ENCODE measurements at regions not wholly inside any gene's neighbourhood (a gene's known extent, or its start where the extent isn't known, plus 50 kb on each side); places are given as distances from the start of the nearest gene placed in this dataset.

- Histone ChIP-seq H3K27me3 (replicated peaks in 1 of 4; ENCODE audit: control insufficient read depth in 3 of 4, extremely low read depth in 1 of 4, insufficient read depth in 3 of 4, low read length in 3 of 4) (no peaks in the 10 kb centered on the region), H2BK20ac (ENCODE audit: low read length) (no peak overlapping the region), H2BK15ac (ENCODE audit: low read length) (no peak overlapping the region), H3K9me3 (ENCODE audit: insufficient read depth in 2 of 2, low read depth in 1 of 2, low read length in 1 of 2) (no peaks in the 10 kb centered on the region), H4K91ac (replicated peaks; ENCODE audit: insufficient read length, low read length) (no peak overlapping the region), H3K18ac (ENCODE audit: extremely low read depth, low read length) (no peak overlapping the region), H4K8ac (ENCODE audit: extremely low read depth, insufficient read depth, low read length) (no peak overlapping the region), H3K14ac (ENCODE audit: insufficient read length) (no peak overlapping the region), H3K79me2 (ENCODE audit: control insufficient read depth in 1 of 2, insufficient read depth in 2 of 2, low read length in 2 of 2) (no peaks in the 10 kb centered on the region), H3K4ac (replicated peaks; ENCODE audit: insufficient read length, low read depth, low read length) (no peak overlapping the region), H4K5ac (ENCODE audit: insufficient read length, low read depth, low read length) (no peak overlapping the region), H2AFZ (ENCODE audit: low read length) (no peak overlapping the region), H3K79me1 (ENCODE audit: low read depth, low read length) (no peaks in the 10 kb centered on the region), H4K20me1 (replicated peaks in 1 of 2; ENCODE audit: control insufficient read depth in 1 of 2, insufficient read depth in 2 of 2, low read length in 2 of 2) (no peaks in the 10 kb centered on the region), H3K56ac (replicated peaks; ENCODE audit: insufficient read length, low read depth, low read length) (no peak overlapping the region), H3K36me3 (ENCODE audit: control insufficient read depth in 2 of 4, insufficient read depth in 4 of 4, low read length in 3 of 4) (no peaks in the 10 kb centered on the region), H3K4me2 (ENCODE audit: insufficient read depth in 1 of 2, low read depth in 2 of 2, low read length in 2 of 2) (no peak overlapping the region), H3K4me1 (replicated peaks in 1 of 4; ENCODE audit: control insufficient read depth in 3 of 4, insufficient read depth in 4 of 4, low read length in 3 of 4) (peaks cover 0 to 2% (median 0%) of the 10 kb centered on the region in 4 experiments; a peak in 1 of 7 replicates), H2BK120ac (replicated peaks; ENCODE audit: low read depth, low read length) (no peak overlapping the region), H3K9ac (replicated peaks in 1 of 4; ENCODE audit: extremely low read depth in 1 of 4, low read depth in 3 of 4, low read length in 3 of 4) (no peak overlapping the region), H2AK5ac (ENCODE audit: low read depth, low read length) (no peak overlapping the region), H3K23me2 (ENCODE audit: low read depth, low read length) (no peaks in the 10 kb centered on the region), H3K4me3 (ENCODE audit: extremely low read depth in 1 of 4, insufficient read depth in 2 of 4, low read depth in 3 of 4, low read length in 4 of 4) (no peak overlapping the region), H3K27ac (ENCODE audit: low read depth, low read length) (no peak overlapping the region), H2BK5ac (ENCODE audit: low read depth, low read length) (no peak overlapping the region), H2BK12ac (ENCODE audit: low read depth, low read length) (no peak overlapping the region), H3K23ac (ENCODE audit: insufficient read length) (no peak overlapping the region)
- DNase-seq (ENCODE audit: low read depth in 1 of 2, low spot score in 2 of 2) (no peak), FAIRE-seq (no peak)
- WGBS, 2 experiments (ENCODE audit: extremely low coverage in 1 of 2, insufficient coverage in 1 of 2, insufficient read length in 1 of 2, insufficient replicate concordance in 2 of 2, low coverage in 1 of 2, low lambda C conversion rate in 2 of 2, missing lambda C conversion rate in 1 of 2) = 87% methylated on average over 5 of the region's 5 CpGs; no CpG with 5 or more reads in 1 of the 2 experiments
- no peak for TF ChIP-seq SAP30 (IDR thresholded peaks at IDR 0.05; ENCODE audit: insufficient read depth, insufficient replicate concordance, low read length)
- TF ChIP-seq CTCF (IDR thresholded peaks at IDR 0.05; ENCODE audit: control extremely low read depth in 1 of 3, insufficient read depth in 1 of 3, low read depth in 1 of 3, low read length in 3 of 3) = peak; percentile 9 to 36 (median 10); a peak in 3 of 4 replicates
- TF ChIP-seq RAD21 (IDR thresholded peaks at IDR 0.05 in 1 of 2, conservative IDR thresholded peaks at IDR 0.05 in 1 of 2; ENCODE audit: low read depth in 2 of 2, low read length in 2 of 2) = peak; percentile 18 to 31; a peak in 2 of 4 replicates
- POLR2A ChIA-PET (ENCODE audit: partially characterized antibody) = no interaction called here
- CTCF ChIA-PET (ENCODE audit: partially characterized antibody) = interaction anchor here (0.6 to 2.6 kb wide), 14 partner anchors 8 to 398 kb away, joined by 3 to 14 read pairs (median 4); no protein-coding TSS in a partner anchor
These were observed 71.5 kb upstream of the MPHOSPH6 start for GRCh38 chr16:82241469-82242052.

All from H1 (cell line).